ENCODE measurements at regions not wholly inside any gene's neighbourhood (a gene's known extent, or its start where the extent isn't known, plus 50 kb on each side); places are given as distances from the start of the nearest gene placed in this dataset.

- FAIRE-seq, result no peak
- DNase-seq (ENCODE audit: low spot score), result no peak
Observed at GRCh38 chr2:3100386-3100785, 277.2 kb downstream of the EIPR1 start.

GRCh38 chr2:3099860-3100234 is 277.8 kb downstream of the EIPR1 start:
- DNase-seq (ENCODE audit: low spot score) (no peak), FAIRE-seq (no peak)

- FAIRE-seq, result no peak
Observed at GRCh38 chr2:3099145-3099859, 278.3 kb downstream of the EIPR1 start.

GRCh38 chr2:3098231-3098630 is 279.4 kb downstream of the EIPR1 start:
- FAIRE-seq (no peak), DNase-seq (ENCODE audit: low spot score) (no peak)

More at GRCh38 chr2:3099145-3099859, 278.3 kb downstream of the EIPR1 start:
- DNase-seq (ENCODE audit: low spot score), result no peak

GRCh38 chr2:3097804-3098203 is 279.8 kb downstream of the EIPR1 start:
- DNase-seq (ENCODE audit: low spot score) (no peak), FAIRE-seq (no peak)

GRCh38 chr2:3094999-3095958 is 282.3 kb downstream of the EIPR1 start:
- no peak for FAIRE-seq
- no peak for DNase-seq (ENCODE audit: low spot score)

- DNase-seq (ENCODE audit: low spot score) (no peak), FAIRE-seq (no peak)
Observed at GRCh38 chr2:3094318-3094717, 283.3 kb downstream of the EIPR1 start.

- DNase-seq (ENCODE audit: low spot score), result no peak
- no peak for FAIRE-seq
Observed at GRCh38 chr2:3091696-3092095, 285.9 kb downstream of the EIPR1 start.

- no peak for FAIRE-seq
- no peak for DNase-seq (ENCODE audit: low spot score)
Observed at GRCh38 chr2:3082705-3083104, 294.9 kb downstream of the EIPR1 start.

- FAIRE-seq (no peak), DNase-seq (ENCODE audit: low spot score) (no peak)
Observed at GRCh38 chr2:3079959-3080948, 297.4 kb downstream of the EIPR1 start.

- FAIRE-seq (no peak), DNase-seq (ENCODE audit: low spot score) (no peak)
Observed at GRCh38 chr2:3079466-3079865, 298.2 kb downstream of the EIPR1 start.

GRCh38 chr2:3078684-3079083 is 298.9 kb downstream of the EIPR1 start:
- no peak for FAIRE-seq
- no peak for DNase-seq (ENCODE audit: low spot score)

- no peak for DNase-seq (ENCODE audit: low spot score)
- no peak for FAIRE-seq
Observed at GRCh38 chr2:3076848-3077642, 300.6 kb downstream of the EIPR1 start.

- DNase-seq (ENCODE audit: low spot score), result no peak
- no peak for FAIRE-seq
Observed at GRCh38 chr2:3075991-3076340, 301.7 kb downstream of the EIPR1 start.

- DNase-seq (ENCODE audit: low spot score) (no peak), FAIRE-seq (no peak)
Observed at GRCh38 chr2:3075316-3075990, 302.2 kb downstream of the EIPR1 start.

- DNase-seq (ENCODE audit: low spot score) (no peak), FAIRE-seq (no peak)
Observed at GRCh38 chr2:3073704-3074103, 303.9 kb downstream of the EIPR1 start.

- DNase-seq (ENCODE audit: low spot score) (no peak), FAIRE-seq (no peak)
Observed at GRCh38 chr2:3073041-3073595, 304.5 kb downstream of the EIPR1 start.

GRCh38 chr2:3071685-3072263 is 305.8 kb downstream of the EIPR1 start:
- FAIRE-seq (no peak), DNase-seq (ENCODE audit: low spot score) (no peak)

GRCh38 chr2:3066831-3067230 is 310.8 kb downstream of the EIPR1 start:
- DNase-seq (ENCODE audit: low spot score), result no peak
- no peak for FAIRE-seq
